Parathyroid adenoma (tissue), 2 donors: ENCODE measurements at regions not wholly inside any gene's neighbourhood (a gene's known extent, or its start where the extent isn't known, plus 50 kb on each side); places are given as distances from the start of the nearest gene placed in this dataset.

Experiments used
- H2AFZ ChIP-seq: fragments of 300-600 bp; sonication (generic); one replicate; pipeline ENCODE4 v1.7.0; 2017; ENCODE audit warnings: antibody characterized with exemption, mild to moderate bottlenecking
- H3K27ac ChIP-seq: fragments of 300-600 bp; sonication (generic); one replicate; pipeline ENCODE4 v1.7.0; 2017
- H3K27me3 ChIP-seq: fragments of 300-600 bp; sonication (generic); one replicate; pipeline ENCODE4 v1.7.0; 2017; ENCODE audit warnings: low read length; ENCODE audit not compliant: control insufficient read depth, insufficient read depth
- H3K36me3 ChIP-seq: fragments of 300-600 bp; sonication (generic); one replicate; pipeline ENCODE4 v1.7.0; 2017; ENCODE audit warnings: low read length; ENCODE audit not compliant: control insufficient read depth, insufficient read depth
- H3K4me1 ChIP-seq: fragments of 300-600 bp; sonication (generic); one replicate; pipeline ENCODE4 v1.7.0; 2017; ENCODE audit warnings: control low read depth
- H3K4me2 ChIP-seq: fragments of 300-600 bp; sonication (generic); one replicate; pipeline ENCODE4 v1.7.0; 2017; ENCODE audit warnings: low read length
- H3K4me3 ChIP-seq: fragments of 300-600 bp; sonication (generic); one replicate; pipeline ENCODE4 v1.7.0; 2017; ENCODE audit warnings: low read depth, low read length
- H3K79me2 ChIP-seq: fragments of 300-600 bp; sonication (generic); one replicate; pipeline ENCODE4 v1.7.0; 2017; ENCODE audit warnings: control low read depth
- H3K9ac ChIP-seq: fragments of 300-600 bp; sonication (generic); one replicate; pipeline ENCODE4 v1.7.0; 2017; ENCODE audit warnings: mild to moderate bottlenecking
- H3K9me3 ChIP-seq: fragments of 300-600 bp; sonication (generic); one replicate; pipeline ENCODE4 v1.7.0; 2017; ENCODE audit warnings: low read length; ENCODE audit not compliant: control insufficient read depth
- TF ChIP-seq, protein P1 (sequence below): fragments of 300-600 bp; sonication (generic); IDR thresholded peaks from one replicate; pipeline ENCODE4 v1.7.0; 2017; ENCODE audit warnings: antibody characterized with exemption, mild to moderate bottlenecking
- donor health status: primary hyperparathyroidism.

DNA sequence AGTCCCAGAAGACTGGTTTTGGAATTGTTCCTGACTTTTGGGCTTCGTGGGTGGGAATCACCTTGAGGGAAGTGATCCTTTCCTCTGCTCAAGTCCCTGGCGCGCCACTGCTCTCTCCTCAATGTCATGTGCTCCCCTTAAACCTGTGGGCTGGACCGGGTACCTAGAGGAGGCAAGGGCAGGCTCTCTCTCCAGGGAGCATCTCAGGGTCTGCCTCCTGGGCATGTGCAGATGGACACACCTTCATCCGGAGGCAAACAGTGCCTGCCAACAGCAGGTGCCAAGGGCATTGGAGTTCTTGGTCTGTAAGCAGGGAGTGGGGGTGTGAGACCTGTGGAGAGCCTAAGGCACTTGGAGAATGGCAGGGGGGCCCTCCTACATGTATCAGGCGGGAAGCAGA lies 142.6 kb downstream of the INHBB start:
- no peak overlapping the region for H2AFZ ChIP-seq
- no peaks in the 10 kb centered on the region for H3K4me1 ChIP-seq
- no peak overlapping the region for H3K4me2 ChIP-seq
- H3K9ac ChIP-seq = no peak overlapping the region
- TF ChIP-seq, protein P1, sequence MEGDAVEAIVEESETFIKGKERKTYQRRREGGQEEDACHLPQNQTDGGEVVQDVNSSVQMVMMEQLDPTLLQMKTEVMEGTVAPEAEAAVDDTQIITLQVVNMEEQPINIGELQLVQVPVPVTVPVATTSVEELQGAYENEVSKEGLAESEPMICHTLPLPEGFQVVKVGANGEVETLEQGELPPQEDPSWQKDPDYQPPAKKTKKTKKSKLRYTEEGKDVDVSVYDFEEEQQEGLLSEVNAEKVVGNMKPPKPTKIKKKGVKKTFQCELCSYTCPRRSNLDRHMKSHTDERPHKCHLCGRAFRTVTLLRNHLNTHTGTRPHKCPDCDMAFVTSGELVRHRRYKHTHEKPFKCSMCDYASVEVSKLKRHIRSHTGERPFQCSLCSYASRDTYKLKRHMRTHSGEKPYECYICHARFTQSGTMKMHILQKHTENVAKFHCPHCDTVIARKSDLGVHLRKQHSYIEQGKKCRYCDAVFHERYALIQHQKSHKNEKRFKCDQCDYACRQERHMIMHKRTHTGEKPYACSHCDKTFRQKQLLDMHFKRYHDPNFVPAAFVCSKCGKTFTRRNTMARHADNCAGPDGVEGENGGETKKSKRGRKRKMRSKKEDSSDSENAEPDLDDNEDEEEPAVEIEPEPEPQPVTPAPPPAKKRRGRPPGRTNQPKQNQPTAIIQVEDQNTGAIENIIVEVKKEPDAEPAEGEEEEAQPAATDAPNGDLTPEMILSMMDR = no peak
- no peaks in the 10 kb centered on the region for H3K79me2 ChIP-seq
- no peaks in the 10 kb centered on the region for H3K36me3 ChIP-seq
- no peaks in the 10 kb centered on the region for H3K9me3 ChIP-seq
- H3K4me3 ChIP-seq = no peak overlapping the region
- H3K27me3 ChIP-seq = no peaks in the 10 kb centered on the region
- H3K27ac ChIP-seq = no peak overlapping the region

DNA sequence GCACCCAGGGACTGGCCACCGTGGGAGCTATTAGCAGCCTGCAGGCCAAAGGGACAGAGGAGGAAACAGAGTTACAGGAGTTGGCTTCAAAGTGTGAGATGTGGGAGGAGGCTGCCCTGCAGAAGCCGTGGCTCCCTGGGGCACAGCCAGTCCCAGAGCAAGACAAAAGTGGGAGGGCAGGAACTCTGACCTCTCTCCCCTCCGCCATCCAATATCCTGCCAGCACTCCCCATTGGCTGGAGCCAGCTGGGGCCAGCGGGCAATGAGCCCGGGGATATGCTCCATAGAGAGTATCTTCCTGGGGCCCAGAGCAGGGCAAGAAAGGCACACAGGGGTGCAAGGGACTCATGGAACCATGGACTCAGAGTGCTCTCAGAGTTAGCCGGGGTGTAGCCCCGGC lies 143.1 kb downstream of the INHBB start:
- Histone ChIP-seq H3K9me3 (no peaks in the 10 kb centered on the region), H3K4me3 (no peak overlapping the region), H3K27me3 (no peaks in the 10 kb centered on the region), H3K36me3 (no peaks in the 10 kb centered on the region), H3K4me1 (no peaks in the 10 kb centered on the region), H3K79me2 (no peaks in the 10 kb centered on the region), H3K4me2 (no peak overlapping the region), H3K9ac (no peak overlapping the region), H2AFZ (no peak overlapping the region), H3K27ac (no peak overlapping the region)
- TF ChIP-seq, protein P1 = no peak

DNA sequence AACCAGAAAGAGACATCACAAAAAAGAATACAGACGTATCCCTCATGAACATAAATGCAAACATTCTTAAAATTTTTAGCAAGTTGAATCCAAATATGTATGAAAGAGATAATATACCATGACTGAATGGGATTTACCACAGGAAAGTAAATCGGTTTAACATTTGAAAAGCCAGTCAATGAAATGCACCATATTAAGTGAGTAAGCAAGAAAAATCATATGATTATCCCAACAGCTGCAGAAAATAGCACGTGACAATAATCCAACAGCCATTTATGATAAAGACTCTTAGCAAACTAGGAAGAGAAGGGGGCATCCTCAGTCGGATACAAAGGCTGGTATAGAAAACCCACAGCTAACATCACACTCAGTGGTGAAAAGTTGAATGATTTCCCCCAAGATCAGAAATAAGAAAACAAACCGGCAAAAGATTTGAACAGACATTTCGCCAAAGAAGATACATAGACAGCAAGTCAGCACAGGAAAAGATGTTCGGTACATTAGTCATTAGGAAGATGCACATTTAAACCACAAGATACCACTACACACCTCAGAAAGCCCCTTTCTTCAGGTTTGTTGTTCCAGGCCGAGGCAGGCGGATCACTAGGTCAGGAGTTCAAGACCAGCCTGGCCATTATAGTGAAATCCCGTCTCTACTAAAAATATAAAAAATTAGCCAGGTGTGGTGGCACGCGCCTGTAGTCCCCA lies 144.3 kb downstream of the INHBB start:
- Histone ChIP-seq H3K9ac (no peak overlapping the region), H3K4me2 (no peak overlapping the region), H3K36me3 (no peaks in the 10 kb centered on the region), H3K27ac (no peak overlapping the region), H3K27me3 (no peaks in the 10 kb centered on the region), H3K4me3 (no peak overlapping the region), H3K9me3 (no peaks in the 10 kb centered on the region), H3K4me1 (no peaks in the 10 kb centered on the region), H3K79me2 (no peaks in the 10 kb centered on the region), H2AFZ (no peak overlapping the region)
- TF ChIP-seq, protein P1 = no peak

DNA sequence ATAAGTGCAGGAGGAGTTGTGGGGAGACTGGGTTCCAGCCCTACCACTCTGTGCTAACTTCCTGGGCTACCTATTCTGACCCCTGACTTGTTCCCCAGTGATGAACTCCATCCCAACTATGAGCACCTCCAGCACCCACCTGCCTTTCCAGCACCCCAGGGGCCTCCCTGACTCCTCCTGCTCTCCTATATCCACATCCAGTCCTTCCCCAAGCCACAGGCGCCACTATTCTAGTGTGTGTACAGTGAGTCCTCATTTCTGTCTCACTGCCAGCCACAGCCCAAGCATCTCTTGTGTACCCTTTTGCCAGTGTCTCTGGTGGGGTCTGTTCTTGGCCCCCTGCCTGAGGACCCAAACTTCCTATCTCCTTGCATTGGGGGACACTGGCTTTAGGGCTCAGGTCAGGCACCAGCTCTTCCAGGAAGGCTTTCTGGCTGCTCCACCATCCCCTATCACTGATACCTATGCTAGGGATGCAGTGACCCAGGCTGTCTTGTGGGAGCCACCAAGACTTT lies 145.2 kb downstream of the INHBB start:
- Histone ChIP-seq H3K4me1 (no peaks in the 10 kb centered on the region), H3K79me2 (no peaks in the 10 kb centered on the region)

More for the DNA sequence above, 145.2 kb downstream of the INHBB start:
- Histone ChIP-seq H3K36me3 (no peaks in the 10 kb centered on the region), H3K4me3 (no peak overlapping the region), H3K27me3 (no peaks in the 10 kb centered on the region), H3K9ac (no peak overlapping the region), H2AFZ (no peak overlapping the region), H3K9me3 (no peaks in the 10 kb centered on the region), H3K27ac (no peak overlapping the region), H3K4me2 (no peak overlapping the region)
- TF ChIP-seq, protein P1 = no peak
